ENCODE measurements at regions not wholly inside any gene's neighbourhood (a gene's known extent, or its start where the extent isn't known, plus 50 kb on each side); places are given as distances from the start of the nearest gene placed in this dataset.

DNA sequence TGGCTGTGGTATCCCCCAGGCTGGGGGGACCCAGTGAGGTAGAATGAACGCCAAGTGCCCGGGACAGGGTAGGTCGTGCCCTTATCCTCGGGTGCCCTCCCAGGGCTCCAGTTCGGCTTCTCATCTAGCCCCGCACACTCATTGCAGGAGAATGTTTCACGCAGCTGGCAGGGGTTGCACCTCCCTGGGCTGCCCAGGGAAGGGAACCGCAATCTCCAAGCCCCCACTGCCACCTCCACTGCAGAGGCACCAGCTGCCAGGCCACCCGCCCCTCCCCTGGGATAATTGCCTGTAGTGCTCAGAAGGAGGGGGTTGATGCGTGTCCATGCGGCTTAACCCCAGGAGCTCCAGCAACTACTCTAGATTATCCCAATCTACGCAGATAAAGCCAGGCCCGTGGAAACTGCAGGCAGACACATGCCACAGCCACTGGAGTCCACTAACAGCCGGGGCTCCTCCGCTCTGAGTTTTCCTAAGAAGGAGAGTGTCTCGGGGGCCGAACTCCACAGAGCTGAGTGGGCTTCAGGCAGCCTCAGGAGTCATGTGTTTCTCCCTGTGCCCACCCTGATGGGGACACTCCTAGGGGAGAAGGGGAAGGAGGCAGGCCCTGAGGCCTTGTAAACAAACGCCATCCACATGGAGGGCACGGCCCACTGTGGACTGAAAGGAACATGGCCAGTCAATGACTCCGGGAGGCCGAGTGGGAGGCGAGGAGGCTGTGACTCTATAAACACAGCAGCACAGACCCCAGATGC, 137.2 kb upstream of the IQSEC1 start (continued):
- TF ChIP-seq, protein P1, sequence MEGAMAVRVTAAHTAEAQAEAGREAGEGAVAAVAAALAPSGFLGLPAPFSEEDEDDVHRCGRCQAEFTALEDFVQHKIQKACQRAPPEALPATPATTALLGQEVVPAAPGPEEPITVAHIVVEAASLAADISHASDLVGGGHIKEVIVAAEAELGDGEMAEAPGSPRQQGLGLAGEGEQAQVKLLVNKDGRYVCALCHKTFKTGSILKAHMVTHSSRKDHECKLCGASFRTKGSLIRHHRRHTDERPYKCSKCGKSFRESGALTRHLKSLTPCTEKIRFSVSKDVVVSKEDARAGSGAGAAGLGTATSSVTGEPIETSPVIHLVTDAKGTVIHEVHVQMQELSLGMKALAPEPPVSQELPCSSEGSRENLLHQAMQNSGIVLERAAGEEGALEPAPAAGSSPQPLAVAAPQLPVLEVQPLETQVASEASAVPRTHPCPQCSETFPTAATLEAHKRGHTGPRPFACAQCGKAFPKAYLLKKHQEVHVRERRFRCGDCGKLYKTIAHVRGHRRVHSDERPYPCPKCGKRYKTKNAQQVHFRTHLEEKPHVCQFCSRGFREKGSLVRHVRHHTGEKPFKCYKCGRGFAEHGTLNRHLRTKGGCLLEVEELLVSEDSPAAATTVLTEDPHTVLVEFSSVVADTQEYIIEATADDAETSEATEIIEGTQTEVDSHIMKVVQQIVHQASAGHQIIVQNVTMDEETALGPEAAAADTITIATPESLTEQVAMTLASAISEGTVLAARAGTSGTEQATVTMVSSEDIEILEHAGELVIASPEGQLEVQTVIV (IDR thresholded peaks at IDR 0.05; ENCODE audit: borderline replicate concordance, partially characterized antibody), result no peak
- no peak for TF ChIP-seq CBFB (IDR thresholded peaks at IDR 0.05; ENCODE audit: low read depth)
- TF ChIP-seq GABPA (IDR thresholded peaks at IDR 0.05; ENCODE audit: low read depth), result no peak
- no peak for TF ChIP-seq PKNOX1 (IDR thresholded peaks at IDR 0.05)

DNA sequence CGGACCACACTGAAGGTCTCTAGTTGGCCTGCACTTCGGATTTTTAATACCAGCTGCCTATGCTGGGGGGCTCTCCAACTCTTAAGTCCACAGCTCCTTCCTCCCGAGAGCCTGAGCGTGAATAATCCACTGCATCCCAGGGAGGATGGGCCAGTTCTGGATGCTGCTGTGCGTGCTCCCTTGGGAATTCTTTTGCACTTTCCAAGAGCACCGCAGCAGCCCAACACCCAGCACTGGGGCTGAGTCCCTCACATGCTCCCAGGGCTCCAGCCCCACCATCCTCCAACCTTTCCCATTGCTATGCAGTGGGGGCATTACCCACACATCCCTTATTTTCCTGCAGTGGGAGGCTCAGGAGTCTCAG, 136.4 kb upstream of the IQSEC1 start:
- Histone ChIP-seq H4K20me1 (ENCODE audit: control insufficient read depth, insufficient read depth) (no peaks in the 10 kb centered on the region), H3K4me2 (ENCODE audit: control insufficient read depth, insufficient read depth) (no peak overlapping the region), H3K9ac (ENCODE audit: control insufficient read depth, insufficient read depth, low read length) (no peak overlapping the region), H3K4me1 (ENCODE audit: control insufficient read depth, insufficient read depth, low read length) (no peaks in the 10 kb centered on the region), H3K79me2 (ENCODE audit: control insufficient read depth, insufficient read depth, low read length) (no peaks in the 10 kb centered on the region), H3K27ac (ENCODE audit: control insufficient read depth, insufficient read depth) (no peak overlapping the region), H3K36me3 (ENCODE audit: control insufficient read depth in 2 of 2, insufficient read depth in 2 of 2, low read length in 1 of 2) (no peaks in the 10 kb centered on the region), H3K27me3 (replicated peaks in 1 of 2; ENCODE audit: control insufficient read depth in 2 of 2, insufficient read depth in 2 of 2, low read length in 1 of 2) (peaks cover 4 to 13% of the 10 kb centered on the region in 2 experiments; a peak in 3 of 4 replicates), H3K9me3 (replicated peaks; ENCODE audit: control insufficient read depth, insufficient read depth, low read length) (no peaks in the 10 kb centered on the region), H2AFZ (ENCODE audit: control insufficient read depth, low read depth, low read length) (no peak overlapping the region), H3K4me3 (no peak overlapping the region)
- in situ Hi-C loops (cut with MboI), result no loop called here
- intact Hi-C loops (cut with micrococcal nuclease; ENCODE audit: unreplicated experiment), result no loop called here
- FAIRE-seq (no peak), DNase-seq (ENCODE audit: low read depth, low spot score) (no peak), ATAC-seq (no peak)
- WGBS (ENCODE audit: insufficient coverage, insufficient replicate concordance, low lambda C conversion rate, missing lambda C conversion rate), result 21% methylated on average over 6 of the region's 6 CpGs
- ChIA-PET RAD21 (ENCODE audit: unreplicated experiment) (no interaction called here), CTCF (no interaction called here), POLR2A (no interaction called here), SMC1A (ENCODE audit: uncharacterized antibody, unreplicated experiment) (no interaction called here)
- BruUV-seq (replicated peaks), result no TSS peak
- TF ChIP-seq E2F4 (IDR thresholded peaks at IDR 0.05; ENCODE audit: low read depth, low read length), result no peak
- no peak for TF ChIP-seq SIX5 (IDR thresholded peaks at IDR 0.05; ENCODE audit: low read depth, low read length, severe bottlenecking)
- TF ChIP-seq SMAD1 (IDR thresholded peaks at IDR 0.05; ENCODE audit: low read depth, partially characterized antibody), result no peak
- TF ChIP-seq, protein P2, sequence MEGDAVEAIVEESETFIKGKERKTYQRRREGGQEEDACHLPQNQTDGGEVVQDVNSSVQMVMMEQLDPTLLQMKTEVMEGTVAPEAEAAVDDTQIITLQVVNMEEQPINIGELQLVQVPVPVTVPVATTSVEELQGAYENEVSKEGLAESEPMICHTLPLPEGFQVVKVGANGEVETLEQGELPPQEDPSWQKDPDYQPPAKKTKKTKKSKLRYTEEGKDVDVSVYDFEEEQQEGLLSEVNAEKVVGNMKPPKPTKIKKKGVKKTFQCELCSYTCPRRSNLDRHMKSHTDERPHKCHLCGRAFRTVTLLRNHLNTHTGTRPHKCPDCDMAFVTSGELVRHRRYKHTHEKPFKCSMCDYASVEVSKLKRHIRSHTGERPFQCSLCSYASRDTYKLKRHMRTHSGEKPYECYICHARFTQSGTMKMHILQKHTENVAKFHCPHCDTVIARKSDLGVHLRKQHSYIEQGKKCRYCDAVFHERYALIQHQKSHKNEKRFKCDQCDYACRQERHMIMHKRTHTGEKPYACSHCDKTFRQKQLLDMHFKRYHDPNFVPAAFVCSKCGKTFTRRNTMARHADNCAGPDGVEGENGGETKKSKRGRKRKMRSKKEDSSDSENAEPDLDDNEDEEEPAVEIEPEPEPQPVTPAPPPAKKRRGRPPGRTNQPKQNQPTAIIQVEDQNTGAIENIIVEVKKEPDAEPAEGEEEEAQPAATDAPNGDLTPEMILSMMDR (IDR thresholded peaks at IDR 0.05 in 2 of 3, conservative IDR thresholded peaks at IDR 0.05 in 1 of 3; ENCODE audit: control insufficient read depth in 2 of 3, extremely low read depth in 1 of 3, insufficient read depth in 1 of 3, low read depth in 3 of 3, low read length in 3 of 3), result no peak
- no peak for TF ChIP-seq RELB (IDR thresholded peaks at IDR 0.05; ENCODE audit: low read depth)
